IPS DF 19.7 (cell line): ENCODE measurements at regions not wholly inside any gene's neighbourhood (a gene's known extent, or its start where the extent isn't known, plus 50 kb on each side); places are given as distances from the start of the nearest gene placed in this dataset.
"Not testable (repeated sequence)": the region's sequence is repeated elsewhere in the genome, so short reads cannot be mapped to it uniquely, and the experiment has no call there.

Experiments used
- DNase-seq: peaks from one replicate; pipeline ENCODE4 v3.0.0-alpha.2; 2013; ENCODE audit warnings: low read depth, low spot score

- DNase-seq, result no peak
These were observed 294.6 kb downstream of the TRIML1 start for GRCh38 chr4:188433741-188434315.

GRCh38 chr4:188434643-188435042 lies 295.4 kb downstream of the TRIML1 start:
- no peak for DNase-seq

GRCh38 chr4:188435381-188435780 lies 296.1 kb downstream of the TRIML1 start:
- DNase-seq, result no peak

- no peak for DNase-seq
These were observed 298.3 kb downstream of the TRIML1 start for GRCh38 chr4:188437535-188437934.

GRCh38 chr4:188438391-188438824 lies 299.2 kb downstream of the TRIML1 start:
- not testable (repeated sequence) for DNase-seq

- DNase-seq, result no peak
These were observed 300.5 kb downstream of the TRIML1 start for GRCh38 chr4:188439641-188440311.

- DNase-seq, result no peak
These were observed 305.3 kb downstream of the TRIML1 start for GRCh38 chr4:188444500-188444899.

GRCh38 chr4:188448996-188449395 lies 309.8 kb downstream of the TRIML1 start:
- not testable (repeated sequence) for DNase-seq

GRCh38 chr4:188450571-188450970 lies 311.3 kb downstream of the TRIML1 start:
- DNase-seq, result no peak

GRCh38 chr4:188452097-188452496 lies 312.9 kb downstream of the TRIML1 start:
- DNase-seq, result peak; percentile 33

- DNase-seq, result no peak
These were observed 315.3 kb downstream of the TRIML1 start for GRCh38 chr4:188454575-188454974.

- DNase-seq, result no peak
These were observed 316.0 kb downstream of the TRIML1 start for GRCh38 chr4:188455062-188455752.

GRCh38 chr4:188459381-188459780 lies 320.1 kb downstream of the TRIML1 start:
- no peak for DNase-seq

- DNase-seq, result no peak
These were observed 324.7 kb downstream of the TRIML1 start for GRCh38 chr4:188463909-188464308.

- no peak for DNase-seq
These were observed 326.8 kb downstream of the TRIML1 start for GRCh38 chr4:188466001-188466400.

GRCh38 chr4:188484256-188484655 lies 345.0 kb downstream of the TRIML1 start:
- no peak for DNase-seq

GRCh38 chr4:188485906-188486305 lies 346.7 kb downstream of the TRIML1 start:
- DNase-seq, result no peak

GRCh38 chr4:188492886-188493285 lies 353.6 kb downstream of the TRIML1 start:
- no peak for DNase-seq

- DNase-seq, result no peak
These were observed 355.9 kb downstream of the TRIML1 start for GRCh38 chr4:188495169-188495568.

GRCh38 chr4:188511431-188511830 lies 372.2 kb downstream of the TRIML1 start:
- DNase-seq, result no peak

- no peak for DNase-seq
These were observed 393.5 kb downstream of the TRIML1 start for GRCh38 chr4:188532751-188533150.

GRCh38 chr4:188534297-188534696 lies 395.1 kb downstream of the TRIML1 start:
- no peak for DNase-seq

- DNase-seq, result no peak
These were observed 395.7 kb downstream of the TRIML1 start for GRCh38 chr4:188534917-188535316.
